ENCODE measurements at regions not wholly inside any gene's neighbourhood (a gene's known extent, or its start where the extent isn't known, plus 50 kb on each side); places are given as distances from the start of the nearest gene placed in this dataset.

DNA sequence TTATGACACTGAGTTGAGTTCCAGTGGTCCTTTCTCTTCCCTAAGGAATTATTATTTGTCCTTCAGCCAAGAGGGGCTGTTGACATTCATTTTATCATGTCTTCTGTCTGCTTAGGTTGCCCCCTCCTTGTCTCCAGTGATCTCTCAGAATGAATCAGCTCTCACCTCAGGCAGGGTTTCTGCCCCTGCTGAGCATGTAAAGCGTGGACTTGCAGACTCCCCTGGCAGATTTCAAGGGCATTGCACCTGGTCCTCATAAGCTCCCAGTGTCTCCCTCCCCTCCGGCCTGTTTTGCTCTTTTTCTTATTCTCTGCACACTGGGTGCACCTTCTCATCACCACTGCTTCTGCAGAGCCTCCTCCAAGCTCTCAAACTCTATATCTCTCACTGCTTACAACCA is 188.4 kb downstream of the KCNS3 start:
- TF ChIP-seq, protein P1, sequence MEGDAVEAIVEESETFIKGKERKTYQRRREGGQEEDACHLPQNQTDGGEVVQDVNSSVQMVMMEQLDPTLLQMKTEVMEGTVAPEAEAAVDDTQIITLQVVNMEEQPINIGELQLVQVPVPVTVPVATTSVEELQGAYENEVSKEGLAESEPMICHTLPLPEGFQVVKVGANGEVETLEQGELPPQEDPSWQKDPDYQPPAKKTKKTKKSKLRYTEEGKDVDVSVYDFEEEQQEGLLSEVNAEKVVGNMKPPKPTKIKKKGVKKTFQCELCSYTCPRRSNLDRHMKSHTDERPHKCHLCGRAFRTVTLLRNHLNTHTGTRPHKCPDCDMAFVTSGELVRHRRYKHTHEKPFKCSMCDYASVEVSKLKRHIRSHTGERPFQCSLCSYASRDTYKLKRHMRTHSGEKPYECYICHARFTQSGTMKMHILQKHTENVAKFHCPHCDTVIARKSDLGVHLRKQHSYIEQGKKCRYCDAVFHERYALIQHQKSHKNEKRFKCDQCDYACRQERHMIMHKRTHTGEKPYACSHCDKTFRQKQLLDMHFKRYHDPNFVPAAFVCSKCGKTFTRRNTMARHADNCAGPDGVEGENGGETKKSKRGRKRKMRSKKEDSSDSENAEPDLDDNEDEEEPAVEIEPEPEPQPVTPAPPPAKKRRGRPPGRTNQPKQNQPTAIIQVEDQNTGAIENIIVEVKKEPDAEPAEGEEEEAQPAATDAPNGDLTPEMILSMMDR (IDR thresholded peaks at IDR 0.05): no peak
- TF ChIP-seq POLR2A (IDR thresholded peaks at IDR 0.05): no peak
